Small intestine (tissue), 7 donors: ENCODE measurements at regions not wholly inside any gene's neighbourhood (a gene's known extent, or its start where the extent isn't known, plus 50 kb on each side); places are given as distances from the start of the nearest gene placed in this dataset.

Experiments
- DNase-seq, 2 donors: peaks; one replicate each; pipeline versions ENCODE4 v3.0.0 to v3.0.0-alpha.2; 2013
- FAIRE-seq: peaks from 2 replicates; lab custom pipeline; 2012; peaks lifted over from hg19 to GRCh38; lab: Jason Lieb, UNC
- H3K27ac ChIP-seq, 3 donors: one replicate each; pipeline ENCODE4 v1.5.1; 2013; ENCODE audit warnings: low read length in 2 of 3, mild to moderate bottlenecking in 2 of 3, control low read depth in 1 of 3, inconsistent platforms in 1 of 3, low read depth in 1 of 3, moderate library complexity in 1 of 3
- H3K27me3 ChIP-seq, 3 donors: one replicate each; pipeline ENCODE4 v1.6.1; 2013; ENCODE audit warnings: low read length in 3 of 3, inconsistent platforms in 1 of 3; ENCODE audit not compliant: control insufficient read depth in 3 of 3, insufficient read depth in 3 of 3
- H3K36me3 ChIP-seq, 3 donors: one replicate each; pipeline ENCODE4 v1.6.1; 2013; ENCODE audit warnings: low read length in 3 of 3, inconsistent platforms in 1 of 3, low read depth in 1 of 3, mild to moderate bottlenecking in 1 of 3, moderate library complexity in 1 of 3; ENCODE audit not compliant: control insufficient read depth in 3 of 3, insufficient read depth in 2 of 3
- H3K4me1 ChIP-seq, 3 donors: one replicate each; pipeline ENCODE4 v1.6.1; 2013; ENCODE audit warnings: low read length in 2 of 3, inconsistent platforms in 1 of 3, low read depth in 1 of 3, mild to moderate bottlenecking in 1 of 3, moderate library complexity in 1 of 3; ENCODE audit not compliant: control insufficient read depth in 3 of 3, insufficient read depth in 2 of 3
- H3K4me3 ChIP-seq, 3 donors: one replicate each; pipeline ENCODE4 v1.5.1; 2013; ENCODE audit warnings: low read length in 3 of 3, control low read depth in 1 of 3, inconsistent platforms in 1 of 3, low read depth in 1 of 3, mild to moderate bottlenecking in 1 of 3, moderate library complexity in 1 of 3
- H3K9me3 ChIP-seq, 2 donors: one replicate each; pipeline ENCODE4 v1.6.1; 2013; ENCODE audit warnings: low read depth in 1 of 2, low read length in 1 of 2; ENCODE audit not compliant: control insufficient read depth in 2 of 2, insufficient read depth in 1 of 2
- WGBS, 3 donors: extraction: QIAGEN DNeasy Blood & Tissue Kit; methylation state at CpG; one replicate each; pipeline ENCODE4 v1.1.7; 2013; 5-methylcytosine and 5-hydroxymethylcytosine counted together
- donor health status: healthy with polysubstance abuse.
- donor health status: control.
- donor health status: control.
- donor health status: Bipolar disorder and iron deficiency.
- donor health status: healthy.

DNA sequence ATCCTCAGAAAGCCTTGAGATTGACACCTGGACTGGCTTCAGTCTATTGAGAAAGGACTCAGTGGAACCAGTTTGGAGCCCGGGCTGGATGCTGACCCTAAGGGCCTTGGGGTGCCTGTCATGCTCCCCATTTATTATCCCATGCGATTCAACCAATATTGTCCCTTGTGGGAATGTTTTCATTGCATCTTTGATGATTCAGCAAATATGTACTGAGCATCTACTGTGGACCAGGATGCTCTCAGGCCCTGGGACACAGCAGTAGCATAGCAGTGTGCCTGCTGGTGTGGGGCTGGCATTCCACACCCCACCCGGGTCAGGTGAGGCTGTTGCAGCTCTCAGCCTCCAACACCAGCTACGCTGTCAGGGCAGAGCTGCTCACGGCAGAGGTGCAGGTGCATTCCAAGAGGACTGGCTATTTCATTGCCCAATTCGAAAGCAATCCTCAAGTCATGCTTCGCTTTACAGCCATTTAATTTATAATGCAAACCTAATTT lies 586.0 kb downstream of the TCERG1L start:
- no peak overlapping the region for H3K27ac ChIP-seq
- H3K4me3 ChIP-seq, result no peak overlapping the region
- H3K36me3 ChIP-seq, result no peaks in the 10 kb centered on the region
- 65 to 80% (median 79%) methylated on average over 7 of the region's 7 CpGs for WGBS, 3 donors
- no peaks in the 10 kb centered on the region for H3K9me3 ChIP-seq
- H3K4me1 ChIP-seq, result no peaks in the 10 kb centered on the region
- no peaks in the 10 kb centered on the region for H3K27me3 ChIP-seq
- FAIRE-seq (no peak), DNase-seq (no peak)

- DNase-seq (no peak), FAIRE-seq (no peak)
These were observed 584.4 kb downstream of the TCERG1L start for GRCh38 chr10:130726996-130727725.

DNA sequence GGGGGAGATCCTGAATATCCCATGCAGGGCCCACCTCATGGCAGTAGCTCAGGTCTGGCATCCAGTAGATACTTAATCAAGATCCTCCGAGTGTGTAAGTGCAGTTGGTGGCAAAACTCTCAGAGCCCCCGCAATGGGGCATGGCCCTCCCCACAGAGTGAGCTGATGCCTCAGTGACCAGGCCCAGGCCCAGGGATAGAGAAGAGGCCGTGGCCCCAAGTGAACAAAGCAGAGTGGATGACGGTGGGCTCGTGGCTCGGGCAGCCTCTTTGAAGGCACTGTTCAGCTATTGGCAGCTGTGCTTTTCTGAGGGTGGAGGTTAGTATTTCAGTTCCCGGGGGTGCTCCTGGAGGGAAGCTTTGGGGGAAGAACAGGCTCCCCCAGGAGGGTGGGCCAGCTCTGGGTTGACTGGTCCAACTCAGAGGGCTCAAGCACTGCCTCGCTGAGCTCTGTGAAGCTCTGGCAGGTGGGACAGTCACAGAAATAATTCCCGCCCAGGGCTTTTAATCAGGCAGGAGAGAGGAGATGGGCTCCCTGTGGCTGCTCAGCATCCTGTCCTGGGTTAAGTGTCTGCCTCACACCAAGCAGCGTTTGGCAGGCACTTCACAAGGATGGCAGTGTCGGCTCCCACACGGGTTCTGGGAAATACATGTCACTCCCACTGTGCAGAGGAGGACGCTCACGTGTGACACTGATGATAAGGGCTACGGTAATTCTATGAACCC lies 583.6 kb downstream of the TCERG1L start:
- FAIRE-seq (no peak), DNase-seq (no peak)
- WGBS, 3 donors, result 62 to 68% (median 62%) methylated on average over 15 of the region's 15 CpGs
- H3K27me3 ChIP-seq, result no peaks in the 10 kb centered on the region
- no peaks in the 10 kb centered on the region for H3K9me3 ChIP-seq
- no peaks in the 10 kb centered on the region for H3K4me1 ChIP-seq
- H3K4me3 ChIP-seq, result no peak overlapping the region
- no peak overlapping the region for H3K27ac ChIP-seq
- H3K36me3 ChIP-seq, result no peaks in the 10 kb centered on the region

More at GRCh38 chr10:130726996-130727725, 584.4 kb downstream of the TCERG1L start:
- no peaks in the 10 kb centered on the region for H3K9me3 ChIP-seq
- H3K4me3 ChIP-seq, result no peak overlapping the region
- no peaks in the 10 kb centered on the region for H3K27me3 ChIP-seq
- 82 to 88% (median 87%) methylated on average over 22 to 23 of the region's 23 CpGs for WGBS, 3 donors
- no peaks in the 10 kb centered on the region for H3K4me1 ChIP-seq
- H3K27ac ChIP-seq, result no peak overlapping the region
- H3K36me3 ChIP-seq, result no peaks in the 10 kb centered on the region

- WGBS, 3 donors, result 85 to 88% (median 87%) methylated on average over 22 to 23 of the region's 23 CpGs
- Histone ChIP-seq H3K36me3 (no peaks in the 10 kb centered on the region), H3K27ac (no peak overlapping the region), H3K4me1 (no peaks in the 10 kb centered on the region), H3K9me3 (no peaks in the 10 kb centered on the region), H3K27me3 (no peaks in the 10 kb centered on the region), H3K4me3 (no peak overlapping the region)
- DNase-seq (no peak), FAIRE-seq (no peak)
These were observed 582.8 kb downstream of the TCERG1L start for GRCh38 chr10:130728531-130729215.

- FAIRE-seq (no peak), DNase-seq (no peak)
- H3K4me3 ChIP-seq, result no peak overlapping the region
- no peaks in the 10 kb centered on the region for H3K4me1 ChIP-seq
- H3K27me3 ChIP-seq, result no peaks in the 10 kb centered on the region
- no peaks in the 10 kb centered on the region for H3K9me3 ChIP-seq
- H3K36me3 ChIP-seq, result no peaks in the 10 kb centered on the region
- no peak overlapping the region for H3K27ac ChIP-seq
These were observed 581.6 kb downstream of the TCERG1L start for GRCh38 chr10:130729876-130730275.

GRCh38 chr10:130737186-130737585 lies 574.3 kb downstream of the TCERG1L start:
- H3K9me3 ChIP-seq, result no peaks in the 10 kb centered on the region
- H3K27me3 ChIP-seq, result no peaks in the 10 kb centered on the region
- H3K27ac ChIP-seq, result no peak overlapping the region
- H3K4me1 ChIP-seq, result no peaks in the 10 kb centered on the region
- no peaks in the 10 kb centered on the region for H3K36me3 ChIP-seq
- DNase-seq (no peak), FAIRE-seq (no peak)
- no peak overlapping the region for H3K4me3 ChIP-seq
- 48 to 62% (median 58%) methylated on average over 2 of the region's 2 CpGs for WGBS, 3 donors

GRCh38 chr10:130737621-130738020 lies 573.9 kb downstream of the TCERG1L start:
- FAIRE-seq, result no peak
- 35 to 41% (median 41%) methylated on average over 5 of the region's 5 CpGs for WGBS, 3 donors
- H3K4me3 ChIP-seq, result no peak overlapping the region
- no peak overlapping the region for H3K27ac ChIP-seq
- H3K4me1 ChIP-seq, result no peaks in the 10 kb centered on the region
- peak in 1 of 2 donors; percentile 45 for DNase-seq
- no peaks in the 10 kb centered on the region for H3K9me3 ChIP-seq
- no peaks in the 10 kb centered on the region for H3K27me3 ChIP-seq
- H3K36me3 ChIP-seq, result no peaks in the 10 kb centered on the region

DNA sequence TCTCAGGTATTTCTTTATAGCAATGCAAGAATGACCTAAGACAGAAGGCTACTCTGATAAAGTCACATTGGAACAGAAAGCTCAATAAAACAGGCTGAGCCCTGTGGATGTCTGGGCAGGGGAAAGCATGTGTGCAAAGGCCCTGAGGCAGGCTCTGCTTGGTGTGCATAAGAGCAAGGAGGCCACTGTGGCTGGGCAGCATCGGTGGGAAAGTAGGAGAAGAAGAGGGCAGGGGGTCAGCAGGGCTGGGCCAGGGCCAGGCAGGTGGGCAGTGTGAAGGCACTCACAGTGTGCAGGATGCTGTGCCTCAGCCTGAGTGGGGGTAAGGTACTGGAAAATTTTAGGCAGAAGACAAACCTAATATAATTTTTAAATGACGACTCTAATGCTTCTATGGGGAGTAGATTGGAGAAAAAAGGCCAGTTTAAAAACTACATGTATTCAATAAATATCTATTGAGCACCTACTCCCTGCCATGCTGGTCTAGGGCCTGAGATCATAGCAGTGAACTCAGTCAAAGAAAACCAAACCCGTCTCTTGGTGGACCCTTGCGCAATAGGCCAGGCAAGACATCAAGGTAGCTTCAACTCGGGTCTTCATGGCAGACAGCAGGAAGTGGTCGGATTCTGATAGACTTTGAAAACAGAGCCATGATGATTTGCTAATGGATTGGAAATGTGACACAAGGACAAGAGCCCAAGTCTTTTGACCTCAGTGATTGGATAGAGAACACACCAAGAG lies 572.3 kb downstream of the TCERG1L start:
- H3K4me3 ChIP-seq, result no peak overlapping the region
- WGBS, 3 donors, result 81 to 89% (median 86%) methylated on average over 6 of the region's 6 CpGs
- no peak overlapping the region for H3K27ac ChIP-seq
- no peaks in the 10 kb centered on the region for H3K9me3 ChIP-seq
- no peaks in the 10 kb centered on the region for H3K4me1 ChIP-seq
- H3K36me3 ChIP-seq, result no peaks in the 10 kb centered on the region
- H3K27me3 ChIP-seq, result no peaks in the 10 kb centered on the region
- FAIRE-seq, result no peak
- no peak for DNase-seq
